ENCODE measurements at regions not wholly inside any gene's neighbourhood (a gene's known extent, or its start where the extent isn't known, plus 50 kb on each side); places are given as distances from the start of the nearest gene placed in this dataset.

- H4K20me1 ChIP-seq (ENCODE audit: insufficient read depth, low read length): no peaks in the 10 kb centered on the region
Observed at GRCh38 chr1:220457957-220458609, 69.9 kb upstream of the MARK1 start.

GRCh38 chr1:220455559-220455958 is 72.4 kb upstream of the MARK1 start:
- Histone ChIP-seq H3K9ac (ENCODE audit: low read length) (no peak overlapping the region), H3K4me3 (ENCODE audit: low read length) (no peak overlapping the region)

More at GRCh38 chr1:220457957-220458609, 69.9 kb upstream of the MARK1 start:
- Histone ChIP-seq H3K27me3 (ENCODE audit: low read depth, low read length) (peaks cover 4% of the 10 kb centered on the region; the same call in 1 of the 2 replicates), H3K4me2 (ENCODE audit: low read length) (no peak overlapping the region), H3K79me2 (ENCODE audit: low read length) (no peaks in the 10 kb centered on the region), H3K4me1 (ENCODE audit: low read length) (peaks cover 10% of the 10 kb centered on the region), H2AFZ (ENCODE audit: low read depth, low read length) (no peak overlapping the region), H3K4me3 (ENCODE audit: low read length) (no peak overlapping the region), H3K27ac (ENCODE audit: low read length) (no peak overlapping the region), H3K36me3 (replicated peaks; ENCODE audit: low read depth, low read length) (no peaks in the 10 kb centered on the region), H3K9me3 (ENCODE audit: insufficient read depth, low read length) (no peaks in the 10 kb centered on the region), H3K9ac (ENCODE audit: low read length) (no peak overlapping the region)
- TF ChIP-seq EZH2phosphoT487 (IDR thresholded peaks at IDR 0.05; ENCODE audit: low read depth): no peak
- no peak for TF ChIP-seq CTCF (IDR thresholded peaks at IDR 0.05; ENCODE audit: low read depth, low read length)

GRCh38 chr1:220454155-220454777 is 73.7 kb upstream of the MARK1 start:
- Histone ChIP-seq H4K20me1 (ENCODE audit: insufficient read depth, low read length) (no peaks in the 10 kb centered on the region), H3K4me3 (ENCODE audit: low read length) (no peak overlapping the region), H3K27ac (ENCODE audit: low read length) (no peak overlapping the region), H3K9ac (ENCODE audit: low read length) (no peak overlapping the region), H3K36me3 (replicated peaks; ENCODE audit: low read depth, low read length) (no peaks in the 10 kb centered on the region), H3K27me3 (ENCODE audit: low read depth, low read length) (peaks cover 33% of the 10 kb centered on the region), H3K4me2 (ENCODE audit: low read length) (no peak overlapping the region), H3K9me3 (ENCODE audit: insufficient read depth, low read length) (no peaks in the 10 kb centered on the region), H2AFZ (ENCODE audit: low read depth, low read length) (no peak overlapping the region), H3K79me2 (ENCODE audit: low read length) (no peaks in the 10 kb centered on the region), H3K4me1 (ENCODE audit: low read length) (no peaks in the 10 kb centered on the region)
- TF ChIP-seq EZH2phosphoT487 (IDR thresholded peaks at IDR 0.05; ENCODE audit: low read depth): no peak
- 0 out of 2 replicates have a peak, but pooled peaks have one; percentile 22 for TF ChIP-seq CTCF (IDR thresholded peaks at IDR 0.05; ENCODE audit: low read depth, low read length)

More at GRCh38 chr1:220455559-220455958, 72.4 kb upstream of the MARK1 start:
- H3K27me3 ChIP-seq (ENCODE audit: low read depth, low read length): peaks cover 27% of the 10 kb centered on the region
- TF ChIP-seq EZH2phosphoT487 (IDR thresholded peaks at IDR 0.05; ENCODE audit: low read depth) (no peak), CTCF (IDR thresholded peaks at IDR 0.05; ENCODE audit: low read depth, low read length) (no peak)
- no peaks in the 10 kb centered on the region for H3K79me2 ChIP-seq (ENCODE audit: low read length)
- no peaks in the 10 kb centered on the region for H3K36me3 ChIP-seq (replicated peaks; ENCODE audit: low read depth, low read length)
- H3K9me3 ChIP-seq (ENCODE audit: insufficient read depth, low read length): no peaks in the 10 kb centered on the region
- H3K4me2 ChIP-seq (ENCODE audit: low read length): no peak overlapping the region
- no peak overlapping the region for H2AFZ ChIP-seq (ENCODE audit: low read depth, low read length)
- H3K4me1 ChIP-seq (ENCODE audit: low read length): no peaks in the 10 kb centered on the region
- H3K27ac ChIP-seq (ENCODE audit: low read length): no peak overlapping the region
- no peaks in the 10 kb centered on the region for H4K20me1 ChIP-seq (ENCODE audit: insufficient read depth, low read length)

- H3K36me3 ChIP-seq (replicated peaks; ENCODE audit: low read depth, low read length): no peaks in the 10 kb centered on the region
- peaks cover 33% of the 10 kb centered on the region for H3K27me3 ChIP-seq (ENCODE audit: low read depth, low read length)
- H3K27ac ChIP-seq (ENCODE audit: low read length): no peak overlapping the region
- H2AFZ ChIP-seq (ENCODE audit: low read depth, low read length): no peak overlapping the region
- H3K79me2 ChIP-seq (ENCODE audit: low read length): no peaks in the 10 kb centered on the region
- no peak overlapping the region for H3K4me2 ChIP-seq (ENCODE audit: low read length)
- no peak overlapping the region for H3K4me3 ChIP-seq (ENCODE audit: low read length)
- no peaks in the 10 kb centered on the region for H3K4me1 ChIP-seq (ENCODE audit: low read length)
- TF ChIP-seq CTCF (IDR thresholded peaks at IDR 0.05; ENCODE audit: low read depth, low read length) (no peak), EZH2phosphoT487 (IDR thresholded peaks at IDR 0.05; ENCODE audit: low read depth) (no peak)
- no peak overlapping the region for H3K9ac ChIP-seq (ENCODE audit: low read length)
- H3K9me3 ChIP-seq (ENCODE audit: insufficient read depth, low read length): no peaks in the 10 kb centered on the region
- no peaks in the 10 kb centered on the region for H4K20me1 ChIP-seq (ENCODE audit: insufficient read depth, low read length)
Observed at GRCh38 chr1:220453371-220453770, 74.6 kb upstream of the MARK1 start.

Data from OCI-LY3 (cell line).